ENCODE measurements at regions not wholly inside any gene's neighbourhood (a gene's known extent, or its start where the extent isn't known, plus 50 kb on each side); places are given as distances from the start of the nearest gene placed in this dataset.

GRCh38 chr6:66048684-66049474, 341.9 kb upstream of the EYS start:
- no peak overlapping the region for H3K4me3 ChIP-seq (ENCODE audit: low read depth, low read length)
- TF ChIP-seq, protein P1, sequence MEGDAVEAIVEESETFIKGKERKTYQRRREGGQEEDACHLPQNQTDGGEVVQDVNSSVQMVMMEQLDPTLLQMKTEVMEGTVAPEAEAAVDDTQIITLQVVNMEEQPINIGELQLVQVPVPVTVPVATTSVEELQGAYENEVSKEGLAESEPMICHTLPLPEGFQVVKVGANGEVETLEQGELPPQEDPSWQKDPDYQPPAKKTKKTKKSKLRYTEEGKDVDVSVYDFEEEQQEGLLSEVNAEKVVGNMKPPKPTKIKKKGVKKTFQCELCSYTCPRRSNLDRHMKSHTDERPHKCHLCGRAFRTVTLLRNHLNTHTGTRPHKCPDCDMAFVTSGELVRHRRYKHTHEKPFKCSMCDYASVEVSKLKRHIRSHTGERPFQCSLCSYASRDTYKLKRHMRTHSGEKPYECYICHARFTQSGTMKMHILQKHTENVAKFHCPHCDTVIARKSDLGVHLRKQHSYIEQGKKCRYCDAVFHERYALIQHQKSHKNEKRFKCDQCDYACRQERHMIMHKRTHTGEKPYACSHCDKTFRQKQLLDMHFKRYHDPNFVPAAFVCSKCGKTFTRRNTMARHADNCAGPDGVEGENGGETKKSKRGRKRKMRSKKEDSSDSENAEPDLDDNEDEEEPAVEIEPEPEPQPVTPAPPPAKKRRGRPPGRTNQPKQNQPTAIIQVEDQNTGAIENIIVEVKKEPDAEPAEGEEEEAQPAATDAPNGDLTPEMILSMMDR (IDR thresholded peaks at IDR 0.05; ENCODE audit: borderline replicate concordance, insufficient read depth, low read depth, low read length), result no peak

- TF ChIP-seq, protein P1 (IDR thresholded peaks at IDR 0.05; ENCODE audit: borderline replicate concordance, insufficient read depth, low read depth, low read length), result no peak
- H3K4me3 ChIP-seq (ENCODE audit: low read depth, low read length), result no peak overlapping the region
Measured at GRCh38 chr6:66032626-66033025, 325.6 kb upstream of the EYS start.

DNA sequence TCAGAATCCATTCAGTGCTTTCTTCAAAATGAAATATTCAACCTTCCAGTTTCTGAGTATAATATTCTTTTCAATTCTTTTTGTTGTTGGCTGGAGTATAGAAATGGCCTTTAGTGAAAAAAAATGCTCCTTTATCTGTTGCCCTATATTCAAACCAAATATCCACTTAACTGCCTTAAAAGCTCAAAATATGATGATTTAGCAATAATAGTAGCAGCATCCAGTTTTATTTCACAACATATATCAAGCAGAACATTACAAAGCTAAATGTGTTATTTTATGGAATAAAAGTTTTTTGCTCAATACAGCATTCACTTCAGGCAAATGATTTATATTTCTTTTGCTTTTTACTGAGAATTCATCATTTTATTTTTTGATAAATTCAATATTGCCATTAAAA, 322.4 kb upstream of the EYS start:
- TF ChIP-seq, protein P1 (IDR thresholded peaks at IDR 0.05; ENCODE audit: borderline replicate concordance, insufficient read depth, low read depth, low read length), result no peak
- no peak overlapping the region for H3K4me3 ChIP-seq (ENCODE audit: low read depth, low read length)

DNA sequence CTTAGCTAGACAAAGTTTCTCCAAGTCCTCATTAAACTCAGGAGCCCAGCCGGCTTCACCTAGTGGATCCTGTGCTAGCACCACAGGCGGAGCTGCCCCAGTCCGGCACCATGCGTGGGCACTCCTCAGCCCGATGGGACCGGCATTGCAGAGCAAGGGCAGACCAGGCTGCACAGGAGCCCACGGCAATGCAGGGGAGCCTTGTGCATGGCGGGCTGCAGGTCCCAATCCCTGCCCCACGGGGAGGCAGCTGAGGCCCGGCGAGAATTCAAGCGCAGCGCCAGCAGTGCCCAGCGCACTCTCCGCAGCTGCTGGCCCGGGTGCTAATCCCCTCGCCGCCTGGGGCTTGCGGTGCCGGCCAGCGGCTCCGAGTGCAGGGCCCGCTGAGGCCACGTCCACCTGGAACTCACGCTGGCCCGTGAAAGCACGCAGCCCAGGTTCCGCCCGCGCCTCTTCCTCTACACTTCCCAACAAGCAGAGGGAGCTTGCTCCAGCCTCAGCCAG, 292.3 kb upstream of the EYS start:
- H3K4me3 ChIP-seq (ENCODE audit: low read depth, low read length), result no peak overlapping the region
- TF ChIP-seq, protein P1 (IDR thresholded peaks at IDR 0.05; ENCODE audit: borderline replicate concordance, insufficient read depth, low read depth, low read length), result no peak

DNA sequence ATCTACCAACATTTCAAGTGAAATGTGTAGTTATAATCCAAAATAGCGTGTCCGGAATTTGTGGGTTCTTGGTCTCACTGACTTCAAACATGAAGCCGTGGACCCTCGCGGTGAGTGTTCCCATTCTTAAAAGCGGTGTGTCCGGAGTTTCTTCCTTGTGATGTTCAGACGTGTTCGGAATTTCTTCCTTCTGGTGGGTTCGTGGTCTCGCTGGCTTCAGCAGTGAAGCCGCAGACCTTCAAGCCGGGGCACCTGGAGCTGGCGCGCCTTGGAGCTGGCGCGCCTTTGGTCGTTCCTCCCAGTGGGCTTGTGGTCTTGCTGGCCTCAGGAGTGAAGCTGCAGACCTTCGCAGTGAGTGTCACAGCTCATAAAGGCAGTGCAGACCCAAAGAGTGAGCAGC, 291.5 kb upstream of the EYS start:
- H3K4me3 ChIP-seq (ENCODE audit: low read depth, low read length), result no peak overlapping the region
- TF ChIP-seq, protein P1 (IDR thresholded peaks at IDR 0.05; ENCODE audit: borderline replicate concordance, insufficient read depth, low read depth, low read length), result no peak

GRCh38 chr6:65997539-65997938, 290.5 kb upstream of the EYS start:
- TF ChIP-seq, protein P1 (IDR thresholded peaks at IDR 0.05; ENCODE audit: borderline replicate concordance, insufficient read depth, low read depth, low read length), result no peak

DNA sequence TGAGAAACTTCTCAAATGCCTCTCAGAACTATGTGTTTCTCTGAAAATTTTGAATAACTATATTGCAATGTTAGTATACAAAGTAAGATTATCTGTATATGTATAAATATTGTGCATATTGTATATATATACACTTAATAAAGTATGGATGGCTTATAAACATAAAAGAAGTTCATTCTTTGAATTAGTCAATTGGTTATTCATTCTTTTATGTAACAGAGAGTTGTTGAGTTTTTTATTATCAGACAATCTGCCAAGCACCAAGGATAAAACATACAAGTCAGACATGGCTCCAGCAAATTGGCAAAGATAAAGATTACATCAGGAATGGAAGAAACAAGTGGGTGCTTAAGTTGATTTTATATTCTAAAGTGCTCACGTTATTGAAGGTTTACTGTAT, 289.1 kb upstream of the EYS start:
- H3K4me3 ChIP-seq (ENCODE audit: low read depth, low read length), result no peak overlapping the region
- TF ChIP-seq, protein P1 (IDR thresholded peaks at IDR 0.05; ENCODE audit: borderline replicate concordance, insufficient read depth, low read depth, low read length), result no peak

More at GRCh38 chr6:65997539-65997938, 290.5 kb upstream of the EYS start:
- no peak overlapping the region for H3K4me3 ChIP-seq (ENCODE audit: low read depth, low read length)

Measured in GM12875 (cell line).